IgD-negative memory B cell (primary cell): ENCODE measurements at regions not wholly inside any gene's neighbourhood (a gene's known extent, or its start where the extent isn't known, plus 50 kb on each side); places are given as distances from the start of the nearest gene placed in this dataset.

Experiments used
- H3K27ac Mint-ChIP-seq, 3 donors: one replicate each; pipeline ENCODE4 v1.8.0; 2020 to 2022; ENCODE audit warnings: mild to moderate bottlenecking in 3 of 3, mixed read lengths in 3 of 3, moderate library complexity in 1 of 3
- H3K27me3 Mint-ChIP-seq: one replicate; pipeline ENCODE4 v1.8.0; 2021; ENCODE audit warnings: mixed read lengths
- H3K36me3 Mint-ChIP-seq: one replicate; pipeline ENCODE4 v1.8.0; 2020; ENCODE audit warnings: mild to moderate bottlenecking, mixed read lengths
- H3K4me1 Mint-ChIP-seq, 3 donors: one replicate each; pipeline ENCODE4 v1.8.0; 2020 to 2022; ENCODE audit warnings: mixed read lengths in 3 of 3, mild to moderate bottlenecking in 1 of 3
- H3K4me3 Mint-ChIP-seq, 4 donors: one replicate each; pipeline ENCODE4 v1.8.0; 2020 to 2022; ENCODE audit warnings: mild to moderate bottlenecking in 4 of 4, mixed read lengths in 4 of 4, moderate library complexity in 3 of 4
- H3K9me3 Mint-ChIP-seq, 3 donors: one replicate each; pipeline ENCODE4 v1.8.0; 2020 to 2021; ENCODE audit warnings: mixed read lengths in 3 of 3, mild to moderate bottlenecking in 1 of 3

DNA sequence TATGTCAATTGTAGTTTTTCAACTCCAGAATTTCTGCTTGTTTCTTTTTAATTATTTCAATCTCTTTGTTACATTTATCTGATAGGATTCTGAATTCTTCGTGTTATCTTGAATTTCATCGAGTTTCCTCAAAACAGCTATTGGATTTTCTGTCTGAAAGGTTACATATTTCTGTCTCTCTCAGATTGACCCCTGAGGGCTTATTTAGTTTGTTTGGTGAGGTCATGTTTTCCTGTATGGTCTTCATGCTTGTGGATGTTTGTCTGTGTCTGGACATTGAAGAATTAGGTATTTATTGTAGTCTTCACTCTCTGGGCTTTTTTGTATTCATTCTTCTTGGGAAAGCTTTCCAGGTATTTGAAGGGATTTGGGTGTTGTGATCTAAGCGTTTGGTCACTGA, 85.6 kb downstream of the SNAPC1 start:
- Mint-ChIP-seq H3K4me1 (no peaks in the 10 kb centered on the region), H3K9me3 (peaks cover 2 to 3% (median 3%) of the 10 kb centered on the region in 3 donors), H3K27me3 (peaks cover 2% of the 10 kb centered on the region), H3K36me3 (peaks cover 2% of the 10 kb centered on the region), H3K27ac (no peak overlapping the region), H3K4me3 (no peak overlapping the region)

DNA sequence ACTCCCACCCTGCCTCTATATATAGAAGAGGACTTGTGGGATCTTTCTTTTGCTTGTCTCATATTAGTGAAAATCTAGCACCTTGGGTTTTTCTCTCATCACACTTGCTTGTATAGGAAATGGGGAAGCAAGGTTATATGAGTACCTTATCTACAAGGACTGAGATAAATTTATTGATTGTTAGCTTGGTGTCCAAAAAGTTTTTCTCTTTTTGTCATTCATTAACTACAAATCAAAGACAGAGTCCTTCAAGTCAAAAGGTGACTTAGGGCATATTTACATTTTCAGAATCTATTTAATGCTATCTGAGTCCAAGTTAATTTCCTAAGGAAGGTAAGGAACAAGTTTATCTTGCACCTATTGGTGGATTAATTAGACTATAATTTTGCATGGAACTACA, 92.7 kb downstream of the SNAPC1 start:
- H3K4me3 Mint-ChIP-seq, result no peak overlapping the region
- H3K27me3 Mint-ChIP-seq, result peaks cover 2% of the 10 kb centered on the region
- peaks cover 0 to 3% (median 2%) of the 10 kb centered on the region in 3 donors for H3K9me3 Mint-ChIP-seq
- H3K27ac Mint-ChIP-seq, result no peak overlapping the region
- H3K36me3 Mint-ChIP-seq, result no peaks in the 10 kb centered on the region
- peaks cover 0 to under 1% (median under 1%) of the 10 kb centered on the region in 3 donors for H3K4me1 Mint-ChIP-seq

DNA sequence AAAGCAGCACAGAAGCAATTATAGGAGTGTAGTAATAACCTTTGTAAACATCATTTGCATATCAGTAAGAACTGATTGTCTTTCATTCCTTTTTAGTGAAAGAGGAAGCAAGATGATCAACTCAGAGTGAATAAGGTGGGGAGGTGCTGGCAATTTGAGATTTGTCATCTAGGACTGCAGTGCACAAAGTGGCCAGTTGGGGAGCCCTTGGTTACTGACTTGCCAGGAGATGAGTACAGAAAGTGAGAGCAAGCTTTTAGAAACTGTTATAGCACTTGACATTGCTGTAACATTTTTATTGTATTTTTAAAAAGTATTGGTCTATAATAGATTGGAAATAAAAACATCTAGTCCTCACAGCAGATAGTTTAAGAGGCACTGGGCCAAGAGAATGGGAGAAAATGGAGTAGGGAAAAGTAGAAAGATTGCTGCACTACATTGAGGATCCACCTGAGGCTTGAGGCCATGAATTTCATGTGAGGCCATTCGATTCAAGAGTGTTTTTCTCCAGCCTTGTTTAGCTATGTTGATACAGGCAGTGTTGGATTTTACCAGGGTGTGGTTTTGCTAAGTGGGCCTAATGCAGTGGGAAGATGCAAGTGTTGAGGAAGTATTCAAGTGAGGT, 98.2 kb downstream of the SNAPC1 start:
- Mint-ChIP-seq H3K4me1 (peaks cover 7 to 10% (median 8%) of the 10 kb centered on the region in 3 donors), H3K27me3 (peaks cover 2% of the 10 kb centered on the region), H3K9me3 (peaks cover 0 to 3% (median 0%) of the 10 kb centered on the region in 3 donors), H3K4me3 (no peak overlapping the region), H3K27ac (no peak overlapping the region), H3K36me3 (no peaks in the 10 kb centered on the region)

DNA sequence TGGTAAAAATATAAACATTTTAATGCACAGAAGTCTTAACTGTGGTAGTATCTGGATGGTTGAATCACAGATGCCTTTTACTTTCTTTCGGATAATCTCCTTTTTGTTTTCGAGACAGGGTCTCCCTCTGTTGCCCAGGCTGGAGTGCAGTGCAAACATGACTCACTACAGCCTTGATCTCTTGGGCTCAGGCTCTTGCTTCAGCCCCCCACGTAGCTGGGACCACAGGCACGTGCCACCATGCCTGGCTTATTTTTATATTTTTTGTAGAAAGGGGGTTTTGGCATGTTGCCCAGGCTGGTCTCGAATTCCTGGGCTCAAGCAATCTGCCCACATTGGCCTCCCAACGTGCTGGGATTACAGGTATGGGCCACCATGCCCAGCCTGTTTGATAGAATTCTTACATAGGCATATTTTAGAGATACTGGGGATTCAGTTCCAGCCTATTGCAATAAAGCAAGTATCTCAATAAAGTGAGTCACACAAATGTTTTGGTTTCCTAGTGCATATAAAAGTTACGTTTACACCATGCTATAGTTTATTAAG, 99.2 kb downstream of the SNAPC1 start:
- H3K36me3 Mint-ChIP-seq, result no peaks in the 10 kb centered on the region
- no peak overlapping the region for H3K27ac Mint-ChIP-seq
- H3K4me1 Mint-ChIP-seq, result peaks cover 7 to 10% (median 8%) of the 10 kb centered on the region in 3 donors
- H3K27me3 Mint-ChIP-seq, result peaks cover 1% of the 10 kb centered on the region
- no peak overlapping the region for H3K4me3 Mint-ChIP-seq
- peaks cover 0 to 3% (median 0%) of the 10 kb centered on the region in 3 donors for H3K9me3 Mint-ChIP-seq

DNA sequence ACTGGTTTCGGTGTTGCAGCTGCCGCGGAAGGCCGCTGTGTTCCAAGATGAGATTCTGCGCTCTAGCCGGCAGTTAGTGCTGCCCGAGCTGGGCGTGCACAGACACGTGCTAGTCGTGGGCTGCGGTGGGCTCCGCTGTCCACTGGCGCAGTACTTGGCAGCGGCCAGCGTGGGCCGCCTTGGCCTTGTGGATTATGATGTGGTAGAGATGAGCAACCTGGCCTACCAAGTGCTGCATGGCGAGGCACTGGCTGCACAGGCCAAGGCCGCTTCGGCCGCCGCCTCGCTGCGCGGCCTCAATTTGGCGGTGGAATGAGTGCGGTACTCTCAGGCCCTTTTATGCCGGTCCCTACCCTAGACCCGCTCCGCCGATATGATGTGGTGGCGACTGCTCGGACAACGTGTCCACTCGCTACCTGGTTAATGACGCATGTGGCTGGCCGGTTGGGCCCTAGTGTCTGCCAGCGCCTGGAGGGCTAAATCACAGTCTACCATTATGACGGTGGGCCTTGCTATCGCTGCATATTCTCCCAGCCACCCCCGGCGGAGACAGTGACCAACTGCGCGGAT, 102.2 kb downstream of the SNAPC1 start:
- Mint-ChIP-seq H3K4me3 (no peak overlapping the region), H3K36me3 (no peaks in the 10 kb centered on the region), H3K9me3 (peaks cover 0 to 3% (median 0%) of the 10 kb centered on the region in 3 donors), H3K27ac (no peak overlapping the region), H3K27me3 (no peaks in the 10 kb centered on the region), H3K4me1 (peaks cover 13 to 21% (median 18%) of the 10 kb centered on the region in 3 donors)

DNA sequence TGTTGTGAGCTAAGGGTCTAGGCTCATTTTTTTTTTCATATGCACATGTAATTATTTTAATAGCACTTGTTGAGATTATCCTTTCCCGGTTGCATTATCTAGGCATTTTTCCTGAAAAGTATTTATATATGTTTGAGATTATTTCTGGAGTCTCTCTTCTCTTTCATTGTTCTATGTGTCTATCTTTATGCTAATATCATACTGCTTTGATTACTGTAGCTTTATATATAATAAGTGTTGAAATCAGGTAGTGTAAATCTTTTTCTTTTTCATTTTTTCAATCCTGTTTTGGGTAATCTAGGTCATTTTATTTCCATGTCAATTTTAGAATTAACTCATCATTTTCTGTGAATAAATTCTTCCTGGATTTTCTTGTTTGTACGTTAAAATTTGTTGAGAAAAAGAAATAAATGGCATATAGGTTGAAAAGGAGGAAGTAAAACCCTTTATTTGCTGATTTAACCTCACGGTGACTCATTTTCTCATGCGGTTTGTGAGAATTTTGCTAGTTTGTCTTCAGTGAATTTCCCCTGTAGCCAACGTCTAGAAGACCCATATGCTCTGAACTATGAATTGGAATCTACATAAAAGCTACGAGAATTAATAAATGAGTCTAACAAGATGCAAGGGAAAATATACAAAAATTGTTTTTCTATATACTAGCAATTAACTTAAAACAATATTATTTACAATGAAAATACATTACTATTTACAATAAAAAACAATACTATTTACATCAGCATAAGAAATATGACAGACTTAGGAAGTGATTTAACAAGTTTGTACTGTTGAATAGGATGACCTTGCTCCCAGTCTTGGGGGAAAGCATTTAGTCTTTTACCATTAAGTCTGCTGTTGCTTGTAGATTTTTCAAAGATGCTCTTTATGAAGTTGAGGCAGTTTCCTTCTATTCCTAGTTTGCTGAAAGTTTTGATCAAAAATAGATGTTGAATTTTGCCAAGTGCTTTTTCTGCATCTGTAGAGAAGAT, 105.0 kb downstream of the SNAPC1 start:
- Mint-ChIP-seq H3K27ac (no peak overlapping the region), H3K27me3 (no peaks in the 10 kb centered on the region), H3K4me3 (no peak overlapping the region), H3K4me1 (peaks cover 7 to 12% (median 12%) of the 10 kb centered on the region in 3 donors), H3K36me3 (peaks cover 2% of the 10 kb centered on the region), H3K9me3 (peaks cover 0 to 7% (median 3%) of the 10 kb centered on the region in 3 donors)

DNA sequence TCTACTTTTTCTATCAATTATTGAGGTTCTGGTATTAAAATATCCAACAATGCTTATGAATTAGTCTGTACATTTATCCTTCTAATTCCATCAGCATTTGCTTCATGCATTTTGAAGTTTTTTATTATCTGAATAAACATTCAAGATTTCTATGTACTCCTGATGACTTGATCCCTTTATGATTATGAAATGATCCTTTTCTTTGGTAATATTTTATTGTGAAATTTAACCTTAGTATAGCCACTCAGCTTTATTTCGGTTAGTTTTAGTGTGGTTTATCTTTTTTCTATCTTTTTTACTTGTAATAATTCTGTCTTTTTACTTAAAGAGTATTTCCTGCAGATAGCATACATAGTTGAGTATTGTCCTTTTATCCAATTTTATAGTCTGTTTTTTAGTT, 106.6 kb downstream of the SNAPC1 start:
- H3K36me3 Mint-ChIP-seq, result peaks cover 2% of the 10 kb centered on the region
- H3K4me1 Mint-ChIP-seq, result peaks cover 14 to 22% (median 21%) of the 10 kb centered on the region in 3 donors
- H3K4me3 Mint-ChIP-seq, result no peak overlapping the region
- H3K27ac Mint-ChIP-seq, result no peak overlapping the region
- no peaks in the 10 kb centered on the region for H3K27me3 Mint-ChIP-seq
- peaks cover 0 to 7% (median 3%) of the 10 kb centered on the region in 3 donors for H3K9me3 Mint-ChIP-seq

DNA sequence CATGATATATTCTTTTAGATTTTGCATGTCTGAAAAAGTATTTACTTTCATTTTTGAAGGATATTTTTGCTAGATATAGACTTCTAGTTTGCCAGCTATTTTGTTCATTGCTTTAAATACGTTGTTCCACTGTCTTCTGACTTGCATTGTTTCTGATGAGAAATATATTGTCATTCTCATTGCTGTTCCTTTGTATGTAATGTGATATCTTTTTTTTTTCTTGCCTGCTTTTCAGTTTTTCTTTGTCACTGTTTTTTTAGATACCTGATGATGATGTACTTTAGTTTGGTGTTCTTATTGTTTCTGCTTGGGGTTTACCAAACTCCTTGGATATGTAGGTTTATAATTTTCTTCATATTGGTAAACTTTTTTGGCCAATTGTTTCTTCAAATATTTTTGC, 107.9 kb downstream of the SNAPC1 start:
- no peaks in the 10 kb centered on the region for H3K27me3 Mint-ChIP-seq
- H3K9me3 Mint-ChIP-seq, result peaks cover 0 to 4% (median 3%) of the 10 kb centered on the region in 3 donors
- H3K27ac Mint-ChIP-seq, result no peak overlapping the region
- peaks cover 2% of the 10 kb centered on the region for H3K36me3 Mint-ChIP-seq
- peaks cover 14 to 22% (median 21%) of the 10 kb centered on the region in 3 donors for H3K4me1 Mint-ChIP-seq
- no peak overlapping the region for H3K4me3 Mint-ChIP-seq

DNA sequence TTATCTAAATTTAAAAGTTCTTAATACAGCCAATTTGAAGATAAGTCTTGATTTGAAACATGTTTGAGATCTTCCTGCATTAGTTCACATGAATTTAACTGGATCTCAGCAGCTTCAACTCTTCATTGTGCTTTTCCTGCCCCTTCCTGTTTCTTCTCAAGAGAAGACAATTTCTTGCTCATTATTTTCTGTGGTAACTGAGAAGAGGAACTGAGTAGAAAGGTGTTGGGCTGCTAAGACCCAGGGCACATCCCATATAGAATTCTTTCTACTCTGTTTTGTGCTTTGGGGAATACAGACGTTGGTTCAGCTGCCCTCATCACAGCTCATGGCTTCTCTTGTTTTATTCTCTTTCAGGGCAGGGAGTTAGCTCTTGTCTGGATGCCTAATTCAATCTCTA, 110.2 kb downstream of the SNAPC1 start:
- Mint-ChIP-seq H3K4me3 (peak overlapping the region in 1 of 4 donors; percentile 23), H3K27me3 (peaks cover 9% of the 10 kb centered on the region), H3K9me3 (peaks cover 0 to 4% (median 3%) of the 10 kb centered on the region in 3 donors), H3K4me1 (peaks cover 14 to 19% (median 15%) of the 10 kb centered on the region in 3 donors), H3K36me3 (peaks cover 2% of the 10 kb centered on the region), H3K27ac (no peak overlapping the region)

DNA sequence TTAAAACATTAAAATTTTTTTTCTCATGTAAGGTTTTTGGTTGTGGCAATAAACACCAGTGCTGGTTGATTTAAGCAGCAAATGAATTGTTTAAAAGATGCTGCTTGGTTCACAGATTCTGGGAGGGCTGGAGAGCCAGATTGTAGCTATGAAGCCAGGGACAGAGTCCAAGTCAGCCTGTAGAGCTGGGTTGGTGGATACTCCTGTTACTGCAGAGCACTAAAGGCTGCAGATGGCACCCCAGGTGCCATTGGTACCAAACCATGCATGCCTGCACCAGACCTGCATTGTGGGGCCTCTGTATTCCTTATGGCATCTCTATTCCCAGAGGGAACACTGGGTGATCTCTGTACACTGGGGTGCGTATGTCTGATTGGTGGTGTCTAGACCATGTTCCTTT, 113.3 kb downstream of the SNAPC1 start:
- no peaks in the 10 kb centered on the region for H3K36me3 Mint-ChIP-seq
- H3K4me1 Mint-ChIP-seq, result peaks cover 11 to 14% (median 11%) of the 10 kb centered on the region in 3 donors
- H3K4me3 Mint-ChIP-seq, result no peak overlapping the region
- H3K9me3 Mint-ChIP-seq, result peaks cover 0 to 3% (median 0%) of the 10 kb centered on the region in 3 donors
- H3K27me3 Mint-ChIP-seq, result peaks cover 14% of the 10 kb centered on the region
- H3K27ac Mint-ChIP-seq, result peak overlapping the region in 1 of 3 donors; percentile 41

DNA sequence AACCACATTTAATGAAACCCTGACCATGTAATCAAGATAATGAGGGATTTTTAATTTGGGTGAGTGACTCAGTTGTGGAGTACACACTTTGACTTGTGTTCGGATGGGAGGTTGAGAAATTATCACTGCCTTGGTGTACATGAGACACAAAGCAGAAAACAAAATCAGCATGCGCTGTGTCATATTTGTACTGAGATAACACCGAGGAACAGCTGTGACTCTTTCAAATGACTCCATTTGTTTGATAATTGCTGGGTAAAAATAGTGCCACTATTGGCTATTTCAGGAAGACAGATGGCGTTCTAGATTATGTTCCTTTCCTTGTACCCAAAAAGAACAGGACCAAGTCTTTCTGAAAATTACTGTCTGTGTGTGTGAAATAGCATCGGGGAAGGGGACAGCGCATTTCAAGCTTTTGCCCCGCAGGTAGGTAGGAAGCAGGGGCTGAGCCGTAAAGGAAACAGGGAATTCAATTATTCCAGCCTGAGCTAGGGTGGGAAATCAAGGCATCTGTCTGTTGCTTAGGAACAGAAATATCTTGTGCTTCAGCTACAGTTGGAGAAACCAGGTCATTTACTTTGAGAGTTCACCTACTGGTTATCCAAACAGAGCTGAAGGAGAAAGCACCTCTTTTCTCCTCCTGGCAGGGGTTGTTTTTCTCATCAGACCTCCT, 114.3 kb downstream of the SNAPC1 start:
- Mint-ChIP-seq H3K4me1 (peaks cover 11 to 14% (median 11%) of the 10 kb centered on the region in 3 donors), H3K36me3 (no peaks in the 10 kb centered on the region), H3K27me3 (peaks cover 14% of the 10 kb centered on the region), H3K9me3 (no peaks in the 10 kb centered on the region), H3K27ac (no peak overlapping the region), H3K4me3 (no peak overlapping the region)

DNA sequence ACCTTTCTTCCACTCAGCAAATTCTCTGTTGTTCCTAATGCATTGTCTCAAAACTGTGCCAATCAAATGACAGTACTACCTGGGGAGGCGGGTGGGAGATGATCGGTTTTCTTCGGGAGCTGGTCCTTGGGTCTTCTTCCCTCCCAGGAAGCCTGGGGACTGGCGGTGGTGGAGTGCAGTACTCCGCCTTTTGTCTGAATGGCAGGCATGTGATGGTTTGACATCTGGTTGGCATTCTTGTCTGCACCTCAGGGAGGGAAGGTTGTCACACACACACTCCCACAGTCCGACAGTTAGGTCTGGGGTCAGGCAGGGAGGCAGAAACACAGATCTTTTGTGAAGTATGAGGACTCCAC, 114.8 kb downstream of the SNAPC1 start:
- H3K36me3 Mint-ChIP-seq, result no peaks in the 10 kb centered on the region

DNA sequence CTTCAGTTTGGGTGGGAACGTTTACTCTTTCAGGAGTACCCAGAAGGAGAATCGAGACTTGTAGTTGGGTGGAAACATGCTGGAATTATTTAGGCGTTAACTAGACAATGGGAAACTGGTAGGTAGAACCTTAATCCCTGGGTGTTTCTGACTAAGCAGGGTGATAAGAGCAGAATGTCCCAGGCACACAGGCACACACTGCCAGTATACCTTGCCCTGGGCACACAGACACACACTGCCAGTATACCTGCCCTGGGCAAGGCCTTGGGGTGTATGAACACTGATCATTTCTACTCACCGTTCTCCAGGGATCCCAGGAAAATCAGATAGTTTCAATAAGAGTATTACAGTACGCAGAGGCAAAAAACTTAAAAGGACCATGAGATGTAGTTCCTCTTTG, 115.5 kb downstream of the SNAPC1 start:
- H3K4me3 Mint-ChIP-seq, result no peak overlapping the region
- peaks cover 4 to 8% (median 5%) of the 10 kb centered on the region in 3 donors for H3K4me1 Mint-ChIP-seq
- no peaks in the 10 kb centered on the region for H3K36me3 Mint-ChIP-seq
- no peaks in the 10 kb centered on the region for H3K9me3 Mint-ChIP-seq
- H3K27me3 Mint-ChIP-seq, result peaks cover 20% of the 10 kb centered on the region
- peak overlapping the region in 1 of 3 donors; percentile 40 for H3K27ac Mint-ChIP-seq

More for the DNA sequence above, 114.8 kb downstream of the SNAPC1 start:
- no peak overlapping the region for H3K4me3 Mint-ChIP-seq
- peaks cover 18% of the 10 kb centered on the region for H3K27me3 Mint-ChIP-seq
- H3K4me1 Mint-ChIP-seq, result peaks cover 11 to 14% (median 11%) of the 10 kb centered on the region in 3 donors
- no peak overlapping the region for H3K27ac Mint-ChIP-seq
- H3K9me3 Mint-ChIP-seq, result no peaks in the 10 kb centered on the region

DNA sequence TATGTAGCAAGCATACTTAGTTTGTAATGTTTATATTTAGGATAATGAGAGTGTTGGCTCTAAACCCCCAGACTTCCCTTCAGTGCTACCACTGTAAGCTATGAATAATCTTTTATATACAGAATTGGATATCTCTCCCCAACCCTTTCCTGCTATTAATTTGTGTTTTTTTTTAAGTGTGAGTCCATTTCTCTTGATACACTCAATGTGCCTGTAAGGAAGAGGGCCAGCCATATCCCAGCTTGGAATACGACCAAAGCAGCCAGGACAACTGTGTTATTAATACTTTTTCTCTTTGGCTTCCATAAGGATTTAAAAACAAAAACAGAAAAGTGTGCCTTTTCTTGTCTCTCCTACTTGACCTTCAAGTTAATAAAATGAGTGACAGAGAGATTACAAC, 116.7 kb downstream of the SNAPC1 start:
- no peak overlapping the region for H3K4me3 Mint-ChIP-seq
- H3K27ac Mint-ChIP-seq, result no peak overlapping the region
- H3K27me3 Mint-ChIP-seq, result peaks cover 24% of the 10 kb centered on the region
- H3K9me3 Mint-ChIP-seq, result peaks cover 0 to 3% (median 0%) of the 10 kb centered on the region in 3 donors
- H3K36me3 Mint-ChIP-seq, result no peaks in the 10 kb centered on the region
- peaks cover 0 to 5% (median 3%) of the 10 kb centered on the region in 3 donors for H3K4me1 Mint-ChIP-seq
